Neural progenitor cell (in vitro differentiated cells): ENCODE measurements at regions not wholly inside any gene's neighbourhood (a gene's known extent, or its start where the extent isn't known, plus 50 kb on each side); places are given as distances from the start of the nearest gene placed in this dataset.

Source experiments
- CTCF ChIP-seq: fragments of 200-600 bp; sonication (generic); IDR thresholded peaks from 2 replicates; pipeline ENCODE4 v1.5.1; 2017; ENCODE audit warnings: antibody characterized with exemption, mild to moderate bottlenecking
- EZH2 ChIP-seq: fragments of 200-600 bp; sonication (generic); IDR thresholded peaks from 2 replicates; pipeline ENCODE4 v1.6.1; 2017; ENCODE audit warnings: antibody characterized with exemption, mild to moderate bottlenecking, moderate library complexity

- TF ChIP-seq CTCF: no peak
- TF ChIP-seq EZH2: no peak
These were observed 84.7 kb upstream of the TP53I11 start for GRCh38 chr11:45035413-45035812.
